Liver (tissue), 8 donors: ENCODE measurements at regions not wholly inside any gene's neighbourhood (a gene's known extent, or its start where the extent isn't known, plus 50 kb on each side); places are given as distances from the start of the nearest gene placed in this dataset.

Experiments used
- DNase-seq: peaks from one replicate; pipeline ENCODE4 v3.0.0-alpha.2; 2017; ENCODE audit warnings: low spot score
- H3K27ac ChIP-seq, 2 donors: one replicate each; pipeline ENCODE4 v1.7.0; 2013; ENCODE audit warnings: inconsistent platforms in 2 of 2, low read length in 2 of 2, control low read depth in 1 of 2, low read depth in 1 of 2, mild to moderate bottlenecking in 1 of 2
- H3K27me3 ChIP-seq, 4 donors: one replicate each; pipeline versions ENCODE4 v1.6.1 to v1.7.0; 2013; ENCODE audit warnings: low read length in 3 of 4, inconsistent platforms in 1 of 4, mild to moderate bottlenecking in 1 of 4, moderate library complexity in 1 of 4; ENCODE audit not compliant: control insufficient read depth in 4 of 4, insufficient read depth in 4 of 4
- H3K36me3 ChIP-seq, 4 donors: one replicate each; pipeline versions ENCODE4 v1.6.1 to v1.7.0; 2013; ENCODE audit warnings: low read length in 3 of 4, mild to moderate bottlenecking in 3 of 4, low read depth in 1 of 4, moderate library complexity in 1 of 4; ENCODE audit not compliant: control insufficient read depth in 4 of 4, insufficient read depth in 3 of 4
- H3K4me1 ChIP-seq, 4 donors: one replicate each; pipeline versions ENCODE4 v1.6.1 to v1.7.0; 2013; ENCODE audit warnings: low read length in 3 of 4, mild to moderate bottlenecking in 3 of 4, moderate library complexity in 1 of 4; ENCODE audit not compliant: control insufficient read depth in 4 of 4, insufficient read depth in 4 of 4
- H3K4me3 ChIP-seq, 3 donors: one replicate each; pipeline versions ENCODE4 v1.6.1 to v1.7.0; 2013; ENCODE audit warnings: low read length in 3 of 3, control low read depth in 1 of 3, low read depth in 1 of 3, mild to moderate bottlenecking in 1 of 3
- H3K9ac ChIP-seq, 2 donors: one replicate each; pipeline ENCODE4 v1.7.0; 2013; ENCODE audit warnings: low read length in 2 of 2, mild to moderate bottlenecking in 2 of 2, moderate library complexity in 2 of 2, control low read depth in 1 of 2, low read depth in 1 of 2
- H3K9me3 ChIP-seq, 4 donors: one replicate each; pipeline versions ENCODE4 v1.6.1 to v1.7.0; 2013; ENCODE audit warnings: low read length in 3 of 4; ENCODE audit not compliant: control insufficient read depth in 4 of 4
- FOXA1 ChIP-seq: IDR thresholded peaks from 2 replicates; pipeline ENCODE4 v1.6.1; 2016; ENCODE audit warnings: antibody characterized with exemption
- FOXA2 ChIP-seq: IDR thresholded peaks from 2 replicates; pipeline ENCODE4 v1.6.1; 2016; ENCODE audit warnings: antibody characterized with exemption
- GABPA ChIP-seq, 2 donors: IDR thresholded peaks in 1 of 2; conservative IDR thresholded peaks in 1 of 2; 2 replicates each; pipeline ENCODE4 v1.6.1; 2016; ENCODE audit warnings: antibody characterized with exemption in 2 of 2, mild to moderate bottlenecking in 1 of 2, moderate library complexity in 1 of 2
- HNF4A ChIP-seq, 2 donors: conservative IDR thresholded peaks; 2 replicates each; pipeline ENCODE4 v1.6.1; 2016; ENCODE audit warnings: antibody characterized with exemption in 2 of 2, mild to moderate bottlenecking in 2 of 2
- JUND ChIP-seq, 2 donors: IDR thresholded peaks; 2 replicates each; pipeline ENCODE4 v1.6.1; 2016; ENCODE audit warnings: antibody characterized with exemption in 2 of 2
- RAD21 ChIP-seq, 2 donors: IDR thresholded peaks; 2 replicates each; pipeline ENCODE4 v1.6.1; 2016; ENCODE audit warnings: antibody characterized with exemption in 2 of 2, mild to moderate bottlenecking in 2 of 2
- RXRA ChIP-seq, 2 donors: IDR thresholded peaks; 2 replicates each; pipeline ENCODE4 v1.6.1; 2017 to 2018; ENCODE audit warnings: antibody characterized with exemption in 2 of 2, mild to moderate bottlenecking in 1 of 2
- YY1 ChIP-seq: IDR thresholded peaks from 2 replicates; pipeline ENCODE4 v1.6.1; 2016; ENCODE audit warnings: antibody characterized with exemption, mild to moderate bottlenecking
- WGBS: extraction: QIAGEN DNeasy Blood & Tissue Kit; methylation state at CpG from one replicate; pipeline ENCODE4 v1.1.7; 2013; 5-methylcytosine and 5-hydroxymethylcytosine counted together
- TF ChIP-seq, protein P1 (sequence below): IDR thresholded peaks from 2 replicates; pipeline ENCODE4 v1.6.1; 2016; ENCODE audit warnings: antibody characterized with exemption
- TF ChIP-seq, protein P2 (sequence below): IDR thresholded peaks from 2 replicates; pipeline ENCODE4 v1.6.1; 2016; ENCODE audit warnings: antibody characterized with exemption
- TF ChIP-seq, protein P3 (sequence below): fragments of 150-350 bp; IDR thresholded peaks from 2 replicates; pipeline ENCODE4 v1.5.1; 2017; ENCODE audit warnings: improper control_type of control experiment, low read depth, low read length; ENCODE audit not compliant: missing input control
- TF ChIP-seq, protein P4 (sequence below): IDR thresholded peaks from 2 replicates; pipeline ENCODE4 v1.6.1; 2016; ENCODE audit warnings: antibody characterized with exemption
- donor health status: healthy.
- donor health status: healthy.
- donor health status: healthy.
- donor health status: healthy.
- donor health status: healthy.

DNA sequence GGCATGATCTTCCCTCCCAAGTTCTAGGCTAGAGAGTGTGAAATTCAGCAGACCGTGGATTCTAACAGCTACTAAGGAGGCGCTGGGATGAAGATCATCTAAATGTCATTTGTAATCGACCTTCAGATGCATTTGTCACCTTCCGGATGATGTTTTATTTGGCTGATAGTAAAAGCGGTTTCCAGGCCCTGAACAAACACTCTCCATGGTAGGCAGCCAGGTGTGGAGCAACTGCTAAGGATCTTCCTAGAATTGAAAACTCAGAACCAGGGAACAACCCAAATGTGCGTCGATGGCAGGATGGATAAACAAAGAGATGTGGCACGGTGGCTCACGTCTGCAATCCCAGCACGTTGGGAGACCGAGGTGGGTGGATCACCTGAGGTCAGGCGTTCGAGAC lies 107.2 kb upstream of the CACNA1A start (continued):
- TF ChIP-seq HNF4A (conservative IDR thresholded peaks at IDR 0.05) (no peak), YY1 (no peak), RAD21 (IDR thresholded peaks at IDR 0.05) (no peak)

DNA sequence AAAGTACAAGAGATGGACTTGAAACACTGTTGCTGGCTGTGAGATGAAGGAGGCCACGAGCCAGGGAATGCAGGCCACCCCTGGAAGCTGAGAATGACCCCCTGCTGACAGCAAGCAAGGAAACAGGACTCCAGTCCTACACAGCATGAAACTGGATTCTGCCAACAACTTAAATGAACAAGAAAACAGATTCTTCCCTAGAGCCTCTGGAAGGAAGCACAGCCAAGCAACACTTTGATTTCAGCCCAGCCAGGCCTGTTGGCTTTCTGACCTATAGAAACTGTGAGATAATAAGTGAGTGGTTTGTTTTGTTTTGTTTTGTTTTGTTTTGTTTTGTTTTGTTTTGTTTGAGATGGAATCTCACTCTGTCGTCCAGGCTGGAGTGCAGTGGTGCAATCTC lies 105.3 kb upstream of the CACNA1A start:
- H3K27me3 ChIP-seq, result peaks cover 0 to 8% (median 0%) of the 10 kb centered on the region in 4 donors
- H3K4me1 ChIP-seq, result no peaks in the 10 kb centered on the region
- WGBS, result 52% methylated on average over 2 of the region's 2 CpGs
- no peak overlapping the region for H3K9ac ChIP-seq
- H3K36me3 ChIP-seq, result no peaks in the 10 kb centered on the region
- H3K27ac ChIP-seq, result no peak overlapping the region
- no peak for TF ChIP-seq HNF4A (conservative IDR thresholded peaks at IDR 0.05)
- TF ChIP-seq, protein P1, sequence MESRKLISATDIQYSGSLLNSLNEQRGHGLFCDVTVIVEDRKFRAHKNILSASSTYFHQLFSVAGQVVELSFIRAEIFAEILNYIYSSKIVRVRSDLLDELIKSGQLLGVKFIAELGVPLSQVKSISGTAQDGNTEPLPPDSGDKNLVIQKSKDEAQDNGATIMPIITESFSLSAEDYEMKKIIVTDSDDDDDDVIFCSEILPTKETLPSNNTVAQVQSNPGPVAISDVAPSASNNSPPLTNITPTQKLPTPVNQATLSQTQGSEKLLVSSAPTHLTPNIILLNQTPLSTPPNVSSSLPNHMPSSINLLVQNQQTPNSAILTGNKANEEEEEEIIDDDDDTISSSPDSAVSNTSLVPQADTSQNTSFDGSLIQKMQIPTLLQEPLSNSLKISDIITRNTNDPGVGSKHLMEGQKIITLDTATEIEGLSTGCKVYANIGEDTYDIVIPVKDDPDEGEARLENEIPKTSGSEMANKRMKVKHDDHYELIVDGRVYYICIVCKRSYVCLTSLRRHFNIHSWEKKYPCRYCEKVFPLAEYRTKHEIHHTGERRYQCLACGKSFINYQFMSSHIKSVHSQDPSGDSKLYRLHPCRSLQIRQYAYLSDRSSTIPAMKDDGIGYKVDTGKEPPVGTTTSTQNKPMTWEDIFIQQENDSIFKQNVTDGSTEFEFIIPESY, result no peak
- TF ChIP-seq GABPA (IDR thresholded peaks at IDR 0.05 in 1 of 2, conservative IDR thresholded peaks at IDR 0.05 in 1 of 2), result no peak
- TF ChIP-seq FOXA2, result no peak
- TF ChIP-seq RAD21 (IDR thresholded peaks at IDR 0.05), result no peak
- no peak for TF ChIP-seq JUND (IDR thresholded peaks at IDR 0.05)
- no peak overlapping the region for H3K4me3 ChIP-seq
- DNase-seq, result no peak
- H3K9me3 ChIP-seq, result no peaks in the 10 kb centered on the region

DNA sequence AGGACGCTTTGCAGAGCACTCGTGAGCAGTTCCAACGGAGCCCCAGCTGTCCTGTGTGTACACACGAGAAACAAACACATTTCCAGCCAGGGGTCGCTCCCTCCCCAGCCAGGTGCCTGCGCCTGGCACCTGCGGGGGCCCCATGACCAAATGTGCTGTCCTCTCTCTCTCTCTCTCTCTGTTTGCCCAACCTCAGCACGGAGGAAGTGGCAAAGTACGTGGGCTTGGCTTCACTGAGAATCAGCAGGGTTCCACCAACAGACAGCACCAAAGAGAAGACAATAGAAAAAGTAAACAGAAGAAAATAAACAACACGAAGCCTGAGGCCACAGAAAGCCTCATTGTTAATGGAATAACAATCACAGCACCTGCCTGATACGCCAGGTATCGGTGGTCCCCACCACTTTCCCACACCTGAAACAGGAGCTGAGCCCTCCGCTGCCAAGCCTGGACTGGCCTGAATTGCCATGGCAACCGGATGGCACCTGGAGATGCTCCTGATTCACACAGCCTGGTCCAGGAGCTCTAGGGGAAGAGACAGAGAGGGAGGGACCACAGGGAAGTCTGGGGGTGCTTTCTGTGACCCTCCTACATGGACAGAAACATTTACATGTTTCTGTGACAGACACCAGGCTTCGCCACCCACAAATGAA lies 103.9 kb upstream of the CACNA1A start:
- DNase-seq, result no peak

More for the DNA sequence above, 103.9 kb upstream of the CACNA1A start:
- H3K9ac ChIP-seq, result no peak overlapping the region
- TF ChIP-seq JUND (IDR thresholded peaks at IDR 0.05) (no peak), RAD21 (IDR thresholded peaks at IDR 0.05) (no peak), YY1 (no peak), FOXA2 (no peak), FOXA1 (no peak), RXRA (IDR thresholded peaks at IDR 0.05) (no peak)
- TF ChIP-seq, protein P2, sequence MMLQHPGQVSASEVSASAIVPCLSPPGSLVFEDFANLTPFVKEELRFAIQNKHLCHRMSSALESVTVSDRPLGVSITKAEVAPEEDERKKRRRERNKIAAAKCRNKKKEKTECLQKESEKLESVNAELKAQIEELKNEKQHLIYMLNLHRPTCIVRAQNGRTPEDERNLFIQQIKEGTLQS, result no peak
- TF ChIP-seq, protein P3, sequence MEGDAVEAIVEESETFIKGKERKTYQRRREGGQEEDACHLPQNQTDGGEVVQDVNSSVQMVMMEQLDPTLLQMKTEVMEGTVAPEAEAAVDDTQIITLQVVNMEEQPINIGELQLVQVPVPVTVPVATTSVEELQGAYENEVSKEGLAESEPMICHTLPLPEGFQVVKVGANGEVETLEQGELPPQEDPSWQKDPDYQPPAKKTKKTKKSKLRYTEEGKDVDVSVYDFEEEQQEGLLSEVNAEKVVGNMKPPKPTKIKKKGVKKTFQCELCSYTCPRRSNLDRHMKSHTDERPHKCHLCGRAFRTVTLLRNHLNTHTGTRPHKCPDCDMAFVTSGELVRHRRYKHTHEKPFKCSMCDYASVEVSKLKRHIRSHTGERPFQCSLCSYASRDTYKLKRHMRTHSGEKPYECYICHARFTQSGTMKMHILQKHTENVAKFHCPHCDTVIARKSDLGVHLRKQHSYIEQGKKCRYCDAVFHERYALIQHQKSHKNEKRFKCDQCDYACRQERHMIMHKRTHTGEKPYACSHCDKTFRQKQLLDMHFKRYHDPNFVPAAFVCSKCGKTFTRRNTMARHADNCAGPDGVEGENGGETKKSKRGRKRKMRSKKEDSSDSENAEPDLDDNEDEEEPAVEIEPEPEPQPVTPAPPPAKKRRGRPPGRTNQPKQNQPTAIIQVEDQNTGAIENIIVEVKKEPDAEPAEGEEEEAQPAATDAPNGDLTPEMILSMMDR, result no peak
- TF ChIP-seq, protein P4, sequence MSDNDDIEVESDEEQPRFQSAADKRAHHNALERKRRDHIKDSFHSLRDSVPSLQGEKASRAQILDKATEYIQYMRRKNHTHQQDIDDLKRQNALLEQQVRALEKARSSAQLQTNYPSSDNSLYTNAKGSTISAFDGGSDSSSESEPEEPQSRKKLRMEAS, result no peak
- no peaks in the 10 kb centered on the region for H3K9me3 ChIP-seq
- no peak overlapping the region for H3K4me3 ChIP-seq
- H3K36me3 ChIP-seq, result no peaks in the 10 kb centered on the region
- WGBS, result 23% methylated on average over 15 of the region's 15 CpGs
- H3K27ac ChIP-seq, result no peak overlapping the region
- H3K4me1 ChIP-seq, result no peaks in the 10 kb centered on the region
- H3K27me3 ChIP-seq, result peaks cover 0 to 8% (median 0%) of the 10 kb centered on the region in 4 donors
